CD8-positive, alpha-beta memory T cell (primary cell): ENCODE measurements at regions not wholly inside any gene's neighbourhood (a gene's known extent, or its start where the extent isn't known, plus 50 kb on each side); places are given as distances from the start of the nearest gene placed in this dataset.

ENCODE experiments used
- CTCF ChIA-PET: fragments of 350-600 bp; sonication (Branson Sonifier 250); formaldehyde crosslinking; loops from one replicate; lab custom pipeline; 2021; ENCODE audit warnings: antibody characterized with exemption; lab: Charles Lee
- POLR2A ChIA-PET: fragments of 350-600 bp; sonication (Branson Sonifier 250); formaldehyde crosslinking; loops from one replicate; lab custom pipeline; 2021; ENCODE audit warnings: antibody characterized with exemption; lab: Charles Lee
- DNase-seq, 5 donors: peaks; one replicate each; pipeline versions ENCODE4 v3.0.0 to v3.0.0-alpha.2; 2020 to 2022; ENCODE audit warnings: mixed read lengths in 1 of 5
- H3K27ac ChIP-seq: one replicate; pipeline ENCODE4 v1.7.0; 2013; ENCODE audit warnings: low read depth, mild to moderate bottlenecking, low read length, moderate library complexity
- H3K27me3 ChIP-seq: 2 replicates; pipeline ENCODE4 v1.7.0; 2013; ENCODE audit warnings: low read length, mild to moderate bottlenecking; ENCODE audit not compliant: insufficient read depth, poor library complexity, severe bottlenecking
- H3K36me3 ChIP-seq: 2 replicates; pipeline ENCODE4 v1.7.0; 2013; ENCODE audit warnings: mild to moderate bottlenecking, low read length, moderate library complexity; ENCODE audit not compliant: insufficient read depth
- H3K4me1 ChIP-seq: 2 replicates; pipeline ENCODE4 v1.7.0; 2013; ENCODE audit warnings: mild to moderate bottlenecking, low read length, moderate library complexity; ENCODE audit not compliant: insufficient read depth
- H3K4me3 ChIP-seq: 2 replicates; pipeline ENCODE4 v1.7.0; 2013; ENCODE audit warnings: mild to moderate bottlenecking, low read length
- H3K9me3 ChIP-seq: 2 replicates; pipeline ENCODE4 v1.7.0; 2013; ENCODE audit warnings: mild to moderate bottlenecking, low read length
- H3K27ac Mint-ChIP-seq, 8 donors: one replicate each; pipeline ENCODE4 v1.8.0; 2020 to 2021; ENCODE audit warnings: mixed read lengths in 8 of 8, mild to moderate bottlenecking in 6 of 8, inconsistent platforms in 3 of 8, moderate library complexity in 3 of 8
- H3K27me3 Mint-ChIP-seq, 2 donors: one replicate each; pipeline ENCODE4 v1.8.0; 2020 to 2021; ENCODE audit warnings: mixed read lengths in 2 of 2, mild to moderate bottlenecking in 1 of 2, moderate library complexity in 1 of 2
- H3K36me3 Mint-ChIP-seq, 3 donors: one replicate each; pipeline ENCODE4 v1.8.0; 2020 to 2021; ENCODE audit warnings: mixed read lengths in 3 of 3, inconsistent platforms in 1 of 3, mild to moderate bottlenecking in 1 of 3
- H3K4me1 Mint-ChIP-seq, 3 donors: one replicate each; pipeline ENCODE4 v1.8.0; 2020 to 2021; ENCODE audit warnings: mixed read lengths in 3 of 3, inconsistent platforms in 1 of 3, mild to moderate bottlenecking in 1 of 3
- H3K4me3 Mint-ChIP-seq, 7 donors: one replicate each; pipeline ENCODE4 v1.8.0; 2020 to 2021; ENCODE audit warnings: mixed read lengths in 7 of 7, mild to moderate bottlenecking in 6 of 7, moderate library complexity in 4 of 7, inconsistent platforms in 2 of 7
- H3K9me3 Mint-ChIP-seq, 5 donors: one replicate each; pipeline ENCODE4 v1.8.0; 2020 to 2022; ENCODE audit warnings: mixed read lengths in 5 of 5, mild to moderate bottlenecking in 3 of 5, moderate library complexity in 2 of 5, inconsistent platforms in 1 of 5

GRCh38 chr10:130407052-130407451 lies 270.9 kb downstream of the GLRX3 start:
- no peak overlapping the region for H3K27ac ChIP-seq
- H3K4me3 Mint-ChIP-seq, result no peak overlapping the region
- CTCF ChIA-PET, result no interaction called here
- H3K27me3 Mint-ChIP-seq, result no peaks in the 10 kb centered on the region
- no peaks in the 10 kb centered on the region for H3K4me1 ChIP-seq
- no peak overlapping the region for H3K4me3 ChIP-seq
- H3K36me3 Mint-ChIP-seq, result no peaks in the 10 kb centered on the region
- no peak overlapping the region for H3K27ac Mint-ChIP-seq
- H3K36me3 ChIP-seq, result no peaks in the 10 kb centered on the region
- H3K9me3 ChIP-seq, result no peaks in the 10 kb centered on the region
- POLR2A ChIA-PET, result no interaction called here
- no peaks in the 10 kb centered on the region for H3K27me3 ChIP-seq
- H3K4me1 Mint-ChIP-seq, result no peaks in the 10 kb centered on the region
- no peak for DNase-seq
- peaks cover 0 to 6% (median 2%) of the 10 kb centered on the region in 5 donors for H3K9me3 Mint-ChIP-seq

GRCh38 chr10:130409331-130409730 lies 273.1 kb downstream of the GLRX3 start:
- no peak overlapping the region for H3K27ac ChIP-seq
- no peaks in the 10 kb centered on the region for H3K27me3 Mint-ChIP-seq
- H3K9me3 Mint-ChIP-seq, result peaks cover 0 to 4% (median 2%) of the 10 kb centered on the region in 5 donors
- no peak overlapping the region for H3K4me3 Mint-ChIP-seq
- DNase-seq, result no peak
- POLR2A ChIA-PET, result no interaction called here
- H3K27me3 ChIP-seq, result no peaks in the 10 kb centered on the region
- no peaks in the 10 kb centered on the region for H3K4me1 Mint-ChIP-seq
- no peaks in the 10 kb centered on the region for H3K4me1 ChIP-seq
- H3K36me3 ChIP-seq, result no peaks in the 10 kb centered on the region
- no peaks in the 10 kb centered on the region for H3K36me3 Mint-ChIP-seq
- CTCF ChIA-PET, result interaction anchor here (1.2 kb wide), 1 partner anchor 10 kb away, joined by 3 read pairs; no protein-coding TSS in a partner anchor
- no peaks in the 10 kb centered on the region for H3K9me3 ChIP-seq
- no peak overlapping the region for H3K4me3 ChIP-seq
- no peak overlapping the region for H3K27ac Mint-ChIP-seq

GRCh38 chr10:130409931-130410330 lies 273.7 kb downstream of the GLRX3 start:
- no peaks in the 10 kb centered on the region for H3K36me3 Mint-ChIP-seq
- ChIA-PET CTCF (interaction anchor here (1.2 kb wide), 1 partner anchor 9 kb away, joined by 3 read pairs; no protein-coding TSS in a partner anchor), POLR2A (no interaction called here)
- H3K4me1 ChIP-seq, result no peaks in the 10 kb centered on the region
- H3K36me3 ChIP-seq, result no peaks in the 10 kb centered on the region
- no peaks in the 10 kb centered on the region for H3K9me3 ChIP-seq
- DNase-seq, result no peak
- H3K4me1 Mint-ChIP-seq, result no peaks in the 10 kb centered on the region
- no peaks in the 10 kb centered on the region for H3K27me3 ChIP-seq
- H3K27me3 Mint-ChIP-seq, result no peaks in the 10 kb centered on the region
- H3K9me3 Mint-ChIP-seq, result peaks cover 0 to 4% (median 3%) of the 10 kb centered on the region in 5 donors
- H3K4me3 Mint-ChIP-seq, result no peak overlapping the region
- no peak overlapping the region for H3K27ac Mint-ChIP-seq
- no peak overlapping the region for H3K27ac ChIP-seq
- H3K4me3 ChIP-seq, result no peak overlapping the region

- Mint-ChIP-seq H3K4me3 (no peak overlapping the region), H3K9me3 (peaks cover 4 to 10% (median 7%) of the 10 kb centered on the region in 5 donors), H3K4me1 (no peaks in the 10 kb centered on the region), H3K36me3 (no peaks in the 10 kb centered on the region), H3K27ac (no peak overlapping the region), H3K27me3 (peaks cover 0 to 1% of the 10 kb centered on the region in 2 donors)
- ChIA-PET CTCF (no interaction called here), POLR2A (no interaction called here)
- Histone ChIP-seq H3K27ac (no peak overlapping the region), H3K36me3 (no peaks in the 10 kb centered on the region), H3K4me3 (no peak overlapping the region), H3K9me3 (no peaks in the 10 kb centered on the region), H3K4me1 (no peaks in the 10 kb centered on the region), H3K27me3 (no peaks in the 10 kb centered on the region)
- DNase-seq, result no peak
Observed at GRCh38 chr10:130411496-130412085, 275.4 kb downstream of the GLRX3 start.

GRCh38 chr10:130412317-130412716 lies 276.1 kb downstream of the GLRX3 start:
- no peak overlapping the region for H3K27ac Mint-ChIP-seq
- H3K4me1 ChIP-seq, result no peaks in the 10 kb centered on the region
- H3K36me3 Mint-ChIP-seq, result no peaks in the 10 kb centered on the region
- no peaks in the 10 kb centered on the region for H3K4me1 Mint-ChIP-seq
- no peak overlapping the region for H3K4me3 ChIP-seq
- no peaks in the 10 kb centered on the region for H3K9me3 ChIP-seq
- H3K27me3 ChIP-seq, result no peaks in the 10 kb centered on the region
- peaks cover 4 to 14% (median 7%) of the 10 kb centered on the region in 5 donors for H3K9me3 Mint-ChIP-seq
- H3K27ac ChIP-seq, result no peak overlapping the region
- H3K27me3 Mint-ChIP-seq, result peaks cover 0 to 1% of the 10 kb centered on the region in 2 donors
- no peak overlapping the region for H3K4me3 Mint-ChIP-seq
- CTCF ChIA-PET, result no interaction called here
- no peaks in the 10 kb centered on the region for H3K36me3 ChIP-seq
- DNase-seq, result no peak
- POLR2A ChIA-PET, result no interaction called here

GRCh38 chr10:130416334-130417150 lies 280.4 kb downstream of the GLRX3 start:
- Mint-ChIP-seq H3K4me1 (no peaks in the 10 kb centered on the region), H3K36me3 (no peaks in the 10 kb centered on the region), H3K27me3 (peaks cover 0 to 1% of the 10 kb centered on the region in 2 donors), H3K9me3 (peaks cover 0 to 14% (median 5%) of the 10 kb centered on the region in 5 donors), H3K27ac (no peak overlapping the region), H3K4me3 (no peak overlapping the region)
- no peak overlapping the region for H3K4me3 ChIP-seq
- DNase-seq, result no peak
- H3K36me3 ChIP-seq, result no peaks in the 10 kb centered on the region
- no peak overlapping the region for H3K27ac ChIP-seq
- ChIA-PET CTCF (no interaction called here), POLR2A (no interaction called here)
- no peaks in the 10 kb centered on the region for H3K27me3 ChIP-seq
- H3K4me1 ChIP-seq, result no peaks in the 10 kb centered on the region
- H3K9me3 ChIP-seq, result no peaks in the 10 kb centered on the region

- Histone ChIP-seq H3K36me3 (no peaks in the 10 kb centered on the region), H3K27me3 (no peaks in the 10 kb centered on the region), H3K27ac (no peak overlapping the region), H3K4me1 (no peaks in the 10 kb centered on the region), H3K4me3 (no peak overlapping the region), H3K9me3 (no peaks in the 10 kb centered on the region)
- no peaks in the 10 kb centered on the region for H3K36me3 Mint-ChIP-seq
- no peak overlapping the region for H3K4me3 Mint-ChIP-seq
- H3K27me3 Mint-ChIP-seq, result peaks cover 0 to 2% of the 10 kb centered on the region in 2 donors
- no peaks in the 10 kb centered on the region for H3K4me1 Mint-ChIP-seq
- ChIA-PET CTCF (interaction anchor here (0.8 kb wide), 1 partner anchor 9 kb away, joined by 3 read pairs; no protein-coding TSS in a partner anchor), POLR2A (no interaction called here)
- no peak overlapping the region for H3K27ac Mint-ChIP-seq
- H3K9me3 Mint-ChIP-seq, result peaks cover 0 to 14% (median 8%) of the 10 kb centered on the region in 5 donors
- no peak for DNase-seq
Observed at GRCh38 chr10:130418731-130419130, 282.5 kb downstream of the GLRX3 start.

GRCh38 chr10:130421909-130422308 lies 285.7 kb downstream of the GLRX3 start:
- ChIA-PET CTCF (no interaction called here), POLR2A (no interaction called here)
- peaks cover 0 to 5% (median 2%) of the 10 kb centered on the region in 5 donors for H3K9me3 Mint-ChIP-seq
- H3K4me3 Mint-ChIP-seq, result no peak overlapping the region
- no peaks in the 10 kb centered on the region for H3K4me1 Mint-ChIP-seq
- no peak for DNase-seq
- no peaks in the 10 kb centered on the region for H3K27me3 ChIP-seq
- no peaks in the 10 kb centered on the region for H3K9me3 ChIP-seq
- H3K4me1 ChIP-seq, result no peaks in the 10 kb centered on the region
- H3K36me3 Mint-ChIP-seq, result no peaks in the 10 kb centered on the region
- peak overlapping the region in 1 of 8 donors; percentile 55 for H3K27ac Mint-ChIP-seq
- no peaks in the 10 kb centered on the region for H3K36me3 ChIP-seq
- no peak overlapping the region for H3K4me3 ChIP-seq
- peaks cover 0 to 1% of the 10 kb centered on the region in 2 donors for H3K27me3 Mint-ChIP-seq
- H3K27ac ChIP-seq, result no peak overlapping the region
